K562 (cell line): ENCODE measurements at regions not wholly inside any gene's neighbourhood (a gene's known extent, or its start where the extent isn't known, plus 50 kb on each side); places are given as distances from the start of the nearest gene placed in this dataset.

Source experiments
- ATAC-seq: fragments of 200-7000 bp; cut with Tn5 transposase; 3 replicates; pipeline ENCODE4 v1.9.1; 2020; ENCODE audit warnings: moderate library complexity
- BruUV-seq: library from RNA; stranded (reverse); fragments of 400-500 nt; replicated peaks from 2 replicates; lab custom pipeline; 2021; lab: Mats Ljungman, UMichigan
- CTCF ChIA-PET: fragments of 300-600 bp; formaldehyde crosslinking; extraction: SDS; loops from one replicate; lab custom pipeline; 2021; ENCODE audit warnings: low intra/inter-chr PET ratio; lab: Yijun Ruan, JAX
- POLR2A ChIA-PET: fragments of 300-600, 350-650 bp; sonication (Branson Sonifier 250); formaldehyde crosslinking; extraction: SDS; loops from one replicate; lab custom pipeline; 2021; ENCODE audit warnings: antibody characterized with exemption, inconsistent platforms; lab: Yijun Ruan, JAX
- DNase-seq, 4 experiments: peaks; one replicate each; pipeline versions ENCODE4 v3.0.0 to v3.0.0-alpha.2; 2011 to 2018; ENCODE audit warnings: low spot score in 3 of 4, mixed read lengths in 3 of 4; ENCODE audit errors: extremely low read depth in 1 of 4
- FAIRE-seq: peaks from 2 replicates; lab custom pipeline; 2011; peaks lifted over from hg19 to GRCh38; lab: Jason Lieb, UNC
- H2AFZ ChIP-seq: 2 replicates; pipeline ENCODE4 v1.6.0; 2011; ENCODE audit warnings: low read depth, low read length, control low read depth, inconsistent platforms
- H3K27ac ChIP-seq: fragments of 200-600 bp; 3 replicates; pipeline ENCODE4 v1.8.0; 2011; ENCODE audit warnings: low read depth, mild to moderate bottlenecking, control low read depth, inconsistent platforms, low read length, moderate library complexity, mixed read lengths; ENCODE audit errors: extremely low read depth
- H3K27me3 ChIP-seq, 2 experiments: fragments of 300-600 bp in 1 of 2; 2 replicates in 1 of 2; 3 replicates in 1 of 2; pipeline versions ENCODE4 v1.6.0 to v1.8.0; 2011; ENCODE audit warnings: inconsistent platforms in 2 of 2, low read length in 2 of 2, mild to moderate bottlenecking in 1 of 2, mixed read lengths in 1 of 2, moderate library complexity in 1 of 2; ENCODE audit not compliant: control insufficient read depth in 2 of 2, insufficient read depth in 2 of 2
- H3K36me3 ChIP-seq: fragments of 300-600 bp; 3 replicates; pipeline ENCODE4 v1.8.0; 2011; ENCODE audit warnings: mild to moderate bottlenecking, low read length, inconsistent platforms; ENCODE audit not compliant: control insufficient read depth, insufficient read depth
- H3K4me1 ChIP-seq, 2 experiments: fragments of 200-600 bp in 1 of 2; replicated peaks in 1 of 2; 2 replicates in 1 of 2; 3 replicates in 1 of 2; pipeline versions ENCODE4 v1.5.1 to v1.8.0; 2011; ENCODE audit warnings: inconsistent platforms in 2 of 2, low read length in 2 of 2, mild to moderate bottlenecking in 1 of 2, mixed read lengths in 1 of 2, moderate library complexity in 1 of 2; ENCODE audit not compliant: control insufficient read depth in 2 of 2, insufficient read depth in 2 of 2
- H3K4me2 ChIP-seq: 2 replicates; pipeline ENCODE4 v1.6.1; 2011; ENCODE audit warnings: low read length, control low read depth, inconsistent platforms, mixed read lengths; ENCODE audit not compliant: insufficient read depth
- H3K4me3 ChIP-seq: fragments of 200-600 bp; sonication (generic), shearing (Covaris generic); 2 replicates; pipeline ENCODE4 v1.5.1; 2016; ENCODE audit warnings: control low read depth, inconsistent platforms
- H3K79me2 ChIP-seq: fragments of 200-600 bp; 3 replicates; pipeline ENCODE4 v1.8.0; 2011; ENCODE audit warnings: low read length, inconsistent platforms; ENCODE audit not compliant: control insufficient read depth, insufficient read depth
- H3K9ac ChIP-seq, 2 experiments: 2 replicates each; pipeline versions ENCODE4 v1.6.0 to v1.6.1; 2011; ENCODE audit warnings: low read depth in 2 of 2, low read length in 2 of 2, control low read depth in 1 of 2, inconsistent platforms in 1 of 2, mild to moderate bottlenecking in 1 of 2, mixed read lengths in 1 of 2; ENCODE audit not compliant: insufficient read depth in 1 of 2
- H3K9me1 ChIP-seq: one replicate; pipeline ENCODE4 v1.6.0; 2011; ENCODE audit warnings: inconsistent platforms, mild to moderate bottlenecking, low read length, moderate library complexity; ENCODE audit not compliant: control insufficient read depth, insufficient read depth
- H3K9me3 ChIP-seq: replicated peaks from 2 replicates; pipeline ENCODE4 v1.5.1; 2011; ENCODE audit warnings: low read depth, low read length, inconsistent platforms; ENCODE audit not compliant: control insufficient read depth, insufficient read depth
- H4K20me1 ChIP-seq: replicated peaks from 2 replicates; pipeline ENCODE4 v1.6.1; 2011; ENCODE audit warnings: low read length, inconsistent platforms, mixed read lengths; ENCODE audit not compliant: control insufficient read depth, insufficient read depth
- ARID4B ChIP-seq: sonication (generic); formaldehyde crosslinking; IDR thresholded peaks from 2 replicates; pipeline ENCODE4 v1.8.0; 2022; ENCODE audit warnings: mild to moderate bottlenecking, missing genetic modification reagents
- FOXO4 ChIP-seq: fragments of 450-650 bp; formaldehyde crosslinking; IDR thresholded peaks from 2 replicates; pipeline ENCODE4 v1.4.0; 2020; ENCODE audit warnings: mild to moderate bottlenecking, moderate library complexity
- HNRNPK ChIP-seq: fragments of 200-400 bp; formaldehyde crosslinking; IDR thresholded peaks from one replicate; pipeline ENCODE4 v1.6.1; 2018; ENCODE audit warnings: mild to moderate bottlenecking, low read depth, low read length; ENCODE audit not compliant: poor library complexity, severe bottlenecking
- ILF3 ChIP-seq: fragments of 450-650 bp; IDR thresholded peaks from 2 replicates; pipeline ENCODE4 v1.6.1; 2018; ENCODE audit warnings: antibody characterized with exemption, mild to moderate bottlenecking, moderate library complexity, borderline replicate concordance
- MTA2 ChIP-seq: fragments of 450-650 bp; IDR thresholded peaks from 2 replicates; pipeline ENCODE4 v1.6.1; 2016; ENCODE audit warnings: low read depth
- NFIC ChIP-seq: fragments of 450-650 bp; IDR thresholded peaks from 2 replicates; pipeline ENCODE4 v1.6.1; 2017; ENCODE audit warnings: mild to moderate bottlenecking, inconsistent platforms
- NFYB ChIP-seq: IDR thresholded peaks from 2 replicates; pipeline ENCODE4 v1.6.1; 2011; ENCODE audit warnings: mild to moderate bottlenecking, moderate library complexity; ENCODE audit not compliant: insufficient read length; ENCODE audit errors: extremely low read depth
- RBM15 ChIP-seq: fragments of 200-400 bp; formaldehyde crosslinking; IDR thresholded peaks from 2 replicates; pipeline ENCODE4 v1.6.1; 2018; ENCODE audit warnings: mild to moderate bottlenecking, low read length, moderate library complexity; ENCODE audit not compliant: insufficient read depth
- ZEB2 ChIP-seq: fragments of 450-650 bp; IDR thresholded peaks from 2 replicates; pipeline ENCODE4 v1.6.1; 2016
- ZNF121 ChIP-seq: sonication (generic); formaldehyde crosslinking; conservative IDR thresholded peaks from 2 replicates; pipeline ENCODE4 v1.8.0; 2022; ENCODE audit warnings: missing genetic modification reagents
- ZNF133 ChIP-seq: fragments of 250-450 bp; sonication (Bioruptor Pico); IDR thresholded peaks from 2 replicates; pipeline ENCODE4 v1.4.0; 2020; ENCODE audit warnings: mild to moderate bottlenecking
- ZNF395 ChIP-seq: fragments of 200-800 bp; sonication (Bioruptor generic); IDR thresholded peaks from 2 replicates; pipeline ENCODE4 v1.6.1; 2017; ENCODE audit warnings: missing genetic modification characterization, missing compliant biosample characterization
- ZNF41 ChIP-seq: fragments of 250-450 bp; sonication (Bioruptor Pico); conservative IDR thresholded peaks from 2 replicates; pipeline ENCODE4 v1.4.0; 2020; ENCODE audit warnings: mild to moderate bottlenecking
- ZNF561 ChIP-seq: fragments of 450-650 bp; formaldehyde crosslinking; conservative IDR thresholded peaks from 2 replicates; pipeline ENCODE4 v1.4.0; 2020; ENCODE audit warnings: mild to moderate bottlenecking, moderate library complexity
- whole genome bisulfite sequencing: fragments of 100-300 bp; shearing (Covaris generic); methylation state at CpG from one replicate; pipeline ENCODE4 v1.1.6; 2016; ENCODE audit warnings: low coverage, mixed read lengths; ENCODE audit not compliant: insufficient coverage; ENCODE audit errors: missing lambda C conversion rate; 5-methylcytosine and 5-hydroxymethylcytosine counted together
- in situ Hi-C: fragments of 300-500 bp; cut with MboI; formaldehyde crosslinking; loops from 4 replicates; pipeline ENCODE4 v1.15.0; 2018; ENCODE audit warnings: inconsistent platforms, mixed read lengths
- intact Hi-C: fragments of 100-400 bp; cut with micrococcal nuclease; formaldehyde crosslinking; loops from 2 replicates; pipeline ENCODE4 v1.14.2; 2022

- H3K9ac ChIP-seq = no peak overlapping the region
- H3K4me2 ChIP-seq = no peak overlapping the region
- no peak for TF ChIP-seq ZEB2
- TF ChIP-seq MTA2 = no peak
- no peak for TF ChIP-seq ARID4B (CRISPR knock-in tag)
- no peak for TF ChIP-seq FOXO4 (CRISPR knock-in tag)
- TF ChIP-seq ZNF133 (CRISPR knock-in tag) = no peak
- TF ChIP-seq ZNF561 (CRISPR knock-in tag) = no peak
- TF ChIP-seq ZNF121 = no peak
- TF ChIP-seq ZNF41 = no peak
- no peak for TF ChIP-seq NFYB
- no peak for TF ChIP-seq ZNF395 (CRISPR knock-in tag)
- no peak for TF ChIP-seq RBM15
- TF ChIP-seq HNRNPK = no peak
- TF ChIP-seq NFIC = no peak
- TF ChIP-seq ILF3 = no peak
- H2AFZ ChIP-seq = no peak overlapping the region
- no peak overlapping the region for H3K27ac ChIP-seq
- POLR2A ChIA-PET = interaction anchor here (0.6 to 1.1 kb wide), 2 partner anchors 12 to 24 kb away, joined by 3 to 4 read pairs; no protein-coding TSS in a partner anchor
- H3K27me3 ChIP-seq = no peaks in the 10 kb centered on the region
- in situ Hi-C loops (no loop called here), intact Hi-C loops (no loop called here)
- no peak for ATAC-seq
- H3K79me2 ChIP-seq = no peaks in the 10 kb centered on the region
- H3K36me3 ChIP-seq = no peaks in the 10 kb centered on the region
- H4K20me1 ChIP-seq = no peaks in the 10 kb centered on the region
- BruUV-seq = no TSS peak
- FAIRE-seq = no peak
- H3K9me1 ChIP-seq = no peaks in the 10 kb centered on the region
- no peak overlapping the region for H3K4me3 ChIP-seq
- 33% methylated on average over 1 of the region's 1 CpG for WGBS
- no peaks in the 10 kb centered on the region for H3K9me3 ChIP-seq
- DNase-seq = no peak
- H3K4me1 ChIP-seq = peaks cover 0 to 17% of the 10 kb centered on the region in 2 experiments; a peak in 2 of 5 replicates
- CTCF ChIA-PET = no interaction called here
Observed at GRCh38 chr15:39488516-39488915, 92.4 kb upstream of the THBS1 start.
